Fibroblast of pulmonary artery (primary cell): ENCODE measurements at regions not wholly inside any gene's neighbourhood (a gene's known extent, or its start where the extent isn't known, plus 50 kb on each side); places are given as distances from the start of the nearest gene placed in this dataset.
A peak's percentile ranks its signal among the peaks of the same experiment; 100 is the strongest.
"Not testable (repeated sequence)": the region's sequence is repeated elsewhere in the genome, so short reads cannot be mapped to it uniquely, and the experiment has no call there.

Experiments used
- DNase-seq: peaks from one replicate; pipeline ENCODE4 v3.0.0-alpha.2; 2010; ENCODE audit warnings: low read depth
- H3K4me3 ChIP-seq: replicated peaks from 2 replicates; pipeline ENCODE4 v1.5.1; 2011; ENCODE audit warnings: low read depth, mild to moderate bottlenecking, control low read depth, low read length, moderate library complexity
- CTCF ChIP-seq: IDR thresholded peaks from 2 replicates; pipeline ENCODE4 v1.5.1; 2011; ENCODE audit warnings: mild to moderate bottlenecking, control low read depth, low read length, inconsistent platforms; ENCODE audit errors: missing control alignments

- no peak for DNase-seq
- no peak for TF ChIP-seq CTCF
- no peak overlapping the region for H3K4me3 ChIP-seq
These were observed 62.3 kb upstream of the CABCOCO1 start for GRCh38 chr10:61600399-61600798.

GRCh38 chr10:61594430-61594829 is 68.3 kb upstream of the CABCOCO1 start:
- DNase-seq, result no peak
- no peak for TF ChIP-seq CTCF
- no peak overlapping the region for H3K4me3 ChIP-seq

GRCh38 chr10:61592581-61592980 is 70.1 kb upstream of the CABCOCO1 start:
- TF ChIP-seq CTCF, result peak; percentile 36
- no peak overlapping the region for H3K4me3 ChIP-seq
- peak; percentile 28 for DNase-seq

GRCh38 chr10:61589547-61590243 is 73.0 kb upstream of the CABCOCO1 start:
- no peak overlapping the region for H3K4me3 ChIP-seq
- TF ChIP-seq CTCF, result no peak
- peak; percentile 6 for DNase-seq

GRCh38 chr10:61588770-61589211 is 73.9 kb upstream of the CABCOCO1 start:
- DNase-seq, result no peak
- TF ChIP-seq CTCF, result no peak
- H3K4me3 ChIP-seq, result no peak overlapping the region

GRCh38 chr10:61586829-61587228 is 75.9 kb upstream of the CABCOCO1 start:
- no peak for TF ChIP-seq CTCF
- DNase-seq, result no peak

GRCh38 chr10:61580608-61581007 is 82.1 kb upstream of the CABCOCO1 start:
- no peak for DNase-seq
- no peak overlapping the region for H3K4me3 ChIP-seq
- TF ChIP-seq CTCF, result no peak

More at GRCh38 chr10:61586829-61587228, 75.9 kb upstream of the CABCOCO1 start:
- no peak overlapping the region for H3K4me3 ChIP-seq

- H3K4me3 ChIP-seq, DNase-seq: not testable (repeated sequence)
These were observed 92.5 kb upstream of the CABCOCO1 start for GRCh38 chr10:61570204-61570603.
